SK-N-SH (cell line): ENCODE measurements at regions not wholly inside any gene's neighbourhood (a gene's known extent, or its start where the extent isn't known, plus 50 kb on each side); places are given as distances from the start of the nearest gene placed in this dataset.

Source experiments
- CTCF ChIA-PET: fragments of 300-600, 350-600 bp; formaldehyde crosslinking; extraction: SDS; loops from one replicate; lab custom pipeline; 2021; lab: Yijun Ruan, JAX
- POLR2A ChIA-PET: fragments of 350-600 bp; sonication (Branson Sonifier 250); formaldehyde crosslinking; extraction: SDS; loops from one replicate; lab custom pipeline; 2020; ENCODE audit warnings: antibody characterized with exemption, inconsistent platforms; lab: Yijun Ruan, JAX
- DNase-seq: peaks from one replicate; pipeline ENCODE4 v3.0.0; 2012
- H2AFZ ChIP-seq: fragments of 200-600 bp; sonication (generic); 2 replicates; pipeline ENCODE4 v1.8.1; 2016; ENCODE audit warnings: antibody characterized with exemption, mild to moderate bottlenecking, low read depth
- H3F3A ChIP-seq: fragments of 200-600 bp; sonication (generic); replicated peaks from 2 replicates; pipeline ENCODE3; 2016; ENCODE audit warnings: antibody characterized with exemption, mild to moderate bottlenecking; ENCODE audit not compliant: insufficient read depth
- H3K27ac ChIP-seq, 2 experiments: fragments of 200-500 bp in 1 of 2; fragments of 200-600 bp in 1 of 2; sonication (Bioruptor generic) in 1 of 2; sonication (generic), shearing (Covaris generic) in 1 of 2; 2 replicates each; pipeline versions ENCODE4 v1.5.1 to v1.6.1; 2014 to 2016; ENCODE audit warnings: low read depth in 2 of 2, inconsistent platforms in 1 of 2, low read length in 1 of 2, mild to moderate bottlenecking in 1 of 2, mixed read lengths in 1 of 2
- H3K27me3 ChIP-seq: fragments of 200-600 bp; sonication (generic), shearing (Covaris generic); 2 replicates; pipeline ENCODE4 v1.6.1; 2016; ENCODE audit warnings: mixed run types; ENCODE audit not compliant: insufficient read depth
- H3K36me3 ChIP-seq, 2 experiments: fragments of 200-500 bp in 1 of 2; fragments of 200-600 bp in 1 of 2; sonication (Bioruptor generic) in 1 of 2; sonication (generic) in 1 of 2; replicated peaks in 1 of 2; 2 replicates each; pipeline versions ENCODE3 to v1.5.1; 2014 to 2016; ENCODE audit warnings: low read length in 1 of 2, mild to moderate bottlenecking in 1 of 2; ENCODE audit not compliant: insufficient read depth in 2 of 2, control insufficient read depth in 1 of 2
- H3K4me1 ChIP-seq, 2 experiments: fragments of 200-500 bp in 1 of 2; fragments of 200-600 bp in 1 of 2; sonication (Bioruptor generic) in 1 of 2; sonication (generic), shearing (Covaris generic) in 1 of 2; 2 replicates each; pipeline versions ENCODE4 v1.5.1 to v1.6.1; 2014 to 2016; ENCODE audit warnings: low read depth in 1 of 2, low read length in 1 of 2, mixed run types in 1 of 2; ENCODE audit not compliant: insufficient read depth in 2 of 2, control insufficient read depth in 1 of 2
- H3K4me2 ChIP-seq: fragments of 200-600 bp; sonication (generic), shearing (Covaris generic); 2 replicates; pipeline ENCODE4 v1.6.1; 2017; ENCODE audit warnings: mixed run types
- H3K4me3 ChIP-seq, 2 experiments: fragments of 200-500 bp in 1 of 2; fragments of 200-600 bp in 1 of 2; sonication (Bioruptor generic) in 1 of 2; sonication (generic), shearing (Covaris generic) in 1 of 2; 2 replicates each; pipeline versions ENCODE4 v1.5.1 to v1.8.1; 2014 to 2016; ENCODE audit warnings: low read depth in 2 of 2, inconsistent platforms in 1 of 2, low read length in 1 of 2, mild to moderate bottlenecking in 1 of 2, mixed read lengths in 1 of 2, moderate library complexity in 1 of 2
- H3K79me2 ChIP-seq: fragments of 200-600 bp; sonication (generic); 2 replicates; pipeline ENCODE4 v1.8.1; 2017; ENCODE audit warnings: mild to moderate bottlenecking; ENCODE audit not compliant: insufficient read depth
- H3K9ac ChIP-seq: fragments of 200-600 bp; sonication (generic); 2 replicates; pipeline ENCODE4 v1.6.1; 2017; ENCODE audit warnings: mixed run types
- H3K9me2 ChIP-seq: fragments of 200-600 bp; sonication (generic); 2 replicates; pipeline ENCODE4 v1.6.1; 2017; ENCODE audit warnings: mixed run types
- H3K9me3 ChIP-seq: fragments of 200-600 bp; sonication (generic); 2 replicates; pipeline ENCODE4 v1.6.1; 2017; ENCODE audit warnings: mixed run types, mild to moderate bottlenecking, moderate library complexity
- H4K20me1 ChIP-seq: fragments of 200-600 bp; sonication (generic); 2 replicates; pipeline ENCODE4 v1.6.1; 2017; ENCODE audit warnings: mild to moderate bottlenecking, mixed run types; ENCODE audit not compliant: insufficient read depth
- CHD2 ChIP-seq: fragments of 150-350 bp; IDR thresholded peaks from 2 replicates; pipeline ENCODE4 v1.6.1; 2018; ENCODE audit warnings: low read length; ENCODE audit not compliant: partially characterized antibody
- ELF1 ChIP-seq: IDR thresholded peaks from 2 replicates; pipeline ENCODE4 v1.4.0; 2012
- EP300 ChIP-seq, 2 experiments: IDR thresholded peaks; 2 replicates each; pipeline versions ENCODE4 v1.4.0 to v1.6.1; 2012; ENCODE audit warnings: borderline replicate concordance in 1 of 2, low read depth in 1 of 2, low read length in 1 of 2
- EZH2phosphoT487 ChIP-seq: fragments of 200-600 bp; sonication (generic); IDR thresholded peaks from 2 replicates; pipeline ENCODE4 v1.6.1; 2017; ENCODE audit warnings: low read depth, mixed run types, mild to moderate bottlenecking, antibody characterized with exemption, moderate library complexity, borderline replicate concordance
- FOSL2 ChIP-seq: IDR thresholded peaks from 2 replicates; pipeline ENCODE4 v1.4.0; 2012; ENCODE audit warnings: low read depth, mild to moderate bottlenecking, moderate library complexity, borderline replicate concordance
- FOXJ3 ChIP-seq: sonication (generic); formaldehyde crosslinking; IDR thresholded peaks from 2 replicates; pipeline ENCODE4 v1.5.1; 2020; ENCODE audit warnings: mild to moderate bottlenecking, missing genetic modification reagents
- GABPA ChIP-seq: IDR thresholded peaks from 2 replicates; pipeline ENCODE4 v1.4.0; 2012; ENCODE audit warnings: low read depth, mild to moderate bottlenecking
- GATA2 ChIP-seq: sonication (generic); formaldehyde crosslinking; IDR thresholded peaks from 2 replicates; pipeline ENCODE4 v1.5.0; 2020; ENCODE audit warnings: mild to moderate bottlenecking, missing genetic modification reagents
- JUND ChIP-seq: IDR thresholded peaks from 2 replicates; pipeline ENCODE4 v1.4.0; 2012
- MEF2A ChIP-seq: IDR thresholded peaks from 2 replicates; pipeline ENCODE4 v1.4.0; 2012; ENCODE audit warnings: low read depth, borderline replicate concordance
- RAD21 ChIP-seq: IDR thresholded peaks from 2 replicates; pipeline ENCODE4 v1.6.1; 2012; ENCODE audit warnings: mild to moderate bottlenecking, low read length
- RFX5 ChIP-seq: IDR thresholded peaks from 2 replicates; pipeline ENCODE4 v1.6.1; 2012; ENCODE audit warnings: mild to moderate bottlenecking, improper control_type of control experiment, low read length
- RXRA ChIP-seq: IDR thresholded peaks from 2 replicates; pipeline ENCODE4 v1.4.0; 2012; ENCODE audit warnings: low read depth, mild to moderate bottlenecking, borderline replicate concordance
- TAF1 ChIP-seq: IDR thresholded peaks from 2 replicates; pipeline ENCODE4 v1.6.1; 2012; ENCODE audit warnings: low read depth, mild to moderate bottlenecking, low read length, moderate library complexity, borderline replicate concordance
- TEAD4 ChIP-seq: IDR thresholded peaks from 2 replicates; pipeline ENCODE4 v1.4.0; 2012; ENCODE audit warnings: mild to moderate bottlenecking, borderline replicate concordance; ENCODE audit not compliant: insufficient read depth
- USF1 ChIP-seq: IDR thresholded peaks from 2 replicates; pipeline ENCODE4 v1.4.0; 2012; ENCODE audit warnings: low read depth, borderline replicate concordance
- WGBS: methylation state at CpG from one replicate; pipeline ENCODE4 v1.1.6; 2017; ENCODE audit warnings: low lambda C conversion rate; 5-methylcytosine and 5-hydroxymethylcytosine counted together
- TF ChIP-seq, protein P1 (sequence below): IDR thresholded peaks from 2 replicates; pipeline ENCODE4 v1.4.0; 2012; ENCODE audit warnings: low read depth, borderline replicate concordance

DNA sequence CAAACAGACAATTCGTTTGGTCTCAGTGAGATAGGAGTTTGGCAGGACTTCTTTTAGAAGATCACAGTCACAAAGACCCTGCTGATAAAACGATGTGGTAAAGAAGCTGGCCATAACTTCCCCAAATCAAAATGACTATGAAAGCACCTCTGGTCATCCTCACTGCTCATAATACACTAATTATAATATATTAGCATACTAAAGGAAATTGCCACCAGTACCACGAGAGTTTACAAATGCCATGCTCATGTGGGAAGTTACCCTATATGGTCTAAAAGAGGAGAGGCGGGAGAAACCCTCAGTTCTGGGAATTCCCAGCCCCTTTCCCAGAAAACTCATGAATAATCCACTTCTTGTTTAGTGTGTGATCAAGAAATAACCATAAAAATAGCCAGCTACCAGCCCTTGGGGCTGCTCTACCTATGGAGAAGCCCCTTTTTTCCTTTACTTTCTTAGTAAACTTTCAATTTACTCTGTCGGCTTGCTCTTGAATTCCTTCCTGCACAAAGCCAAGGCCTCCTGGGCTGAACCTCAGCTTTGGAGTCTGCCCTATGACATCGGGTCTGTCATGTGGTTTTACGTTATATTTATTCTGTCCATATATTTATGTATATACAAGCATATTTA lies 115.8 kb upstream of the IGSF10 start:
- Histone ChIP-seq H4K20me1 (no peaks in the 10 kb centered on the region), H3K27ac (no peak overlapping the region), H3K36me3 (peaks cover 0 to 17% of the 10 kb centered on the region in 2 experiments), H3K9me2 (no peaks in the 10 kb centered on the region), H3K9ac (no peak overlapping the region), H3K4me3 (no peak overlapping the region), H3K27me3 (no peaks in the 10 kb centered on the region), H2AFZ (no peak overlapping the region), H3K4me1 (peaks cover 0 to 8% of the 10 kb centered on the region in 2 experiments; a peak in 1 of 4 replicates), H3F3A (peaks cover 3% of the 10 kb centered on the region), H3K9me3 (no peaks in the 10 kb centered on the region), H3K79me2 (no peaks in the 10 kb centered on the region; the same call in 1 of the 2 replicates), H3K4me2 (no peak overlapping the region)
- ChIA-PET CTCF (no interaction called here), POLR2A (no interaction called here)
- WGBS: 28% methylated on average over 7 of the region's 7 CpGs
- DNase-seq: no peak
- TF ChIP-seq ELF1 (no peak), FOXJ3 (CRISPR knock-in tag) (no peak), EZH2phosphoT487 (no peak), MEF2A (no peak), RFX5 (no peak), TAF1 (no peak), GABPA (no peak), USF1 (no peak), EP300 (IDR thresholded peaks at IDR 0.05; ENCODE audit: borderline replicate concordance in 1 of 2, low read depth in 1 of 2, low read length in 1 of 2) (no peak), RAD21 (no peak), JUND (no peak), FOSL2 (no peak), GATA2 (CRISPR knock-in tag) (no peak), RXRA (no peak), TEAD4 (no peak), CHD2 (no peak)
- TF ChIP-seq, protein P1, sequence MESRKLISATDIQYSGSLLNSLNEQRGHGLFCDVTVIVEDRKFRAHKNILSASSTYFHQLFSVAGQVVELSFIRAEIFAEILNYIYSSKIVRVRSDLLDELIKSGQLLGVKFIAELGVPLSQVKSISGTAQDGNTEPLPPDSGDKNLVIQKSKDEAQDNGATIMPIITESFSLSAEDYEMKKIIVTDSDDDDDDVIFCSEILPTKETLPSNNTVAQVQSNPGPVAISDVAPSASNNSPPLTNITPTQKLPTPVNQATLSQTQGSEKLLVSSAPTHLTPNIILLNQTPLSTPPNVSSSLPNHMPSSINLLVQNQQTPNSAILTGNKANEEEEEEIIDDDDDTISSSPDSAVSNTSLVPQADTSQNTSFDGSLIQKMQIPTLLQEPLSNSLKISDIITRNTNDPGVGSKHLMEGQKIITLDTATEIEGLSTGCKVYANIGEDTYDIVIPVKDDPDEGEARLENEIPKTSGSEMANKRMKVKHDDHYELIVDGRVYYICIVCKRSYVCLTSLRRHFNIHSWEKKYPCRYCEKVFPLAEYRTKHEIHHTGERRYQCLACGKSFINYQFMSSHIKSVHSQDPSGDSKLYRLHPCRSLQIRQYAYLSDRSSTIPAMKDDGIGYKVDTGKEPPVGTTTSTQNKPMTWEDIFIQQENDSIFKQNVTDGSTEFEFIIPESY: no peak
